ENCODE measurements at regions not wholly inside any gene's neighbourhood (a gene's known extent, or its start where the extent isn't known, plus 50 kb on each side); places are given as distances from the start of the nearest gene placed in this dataset.

GRCh38 chr5:111930905-111931461 lies 174.0 kb upstream of the NREP start:
- Histone ChIP-seq H3K9me3 (ENCODE audit: severe bottlenecking) (no peaks in the 10 kb centered on the region), H3K27me3 (ENCODE audit: insufficient read depth, poor library complexity, severe bottlenecking) (no peaks in the 10 kb centered on the region), H3K36me3 (ENCODE audit: low read depth) (no peaks in the 10 kb centered on the region), H3K4me1 (ENCODE audit: insufficient read depth, poor library complexity, severe bottlenecking) (peaks cover 47% of the 10 kb centered on the region), H3K27ac (ENCODE audit: poor library complexity, severe bottlenecking) (peak overlapping the region; percentile 96), H3K4me3 (ENCODE audit: severe bottlenecking) (no peak overlapping the region)
- TF ChIP-seq, protein P1, sequence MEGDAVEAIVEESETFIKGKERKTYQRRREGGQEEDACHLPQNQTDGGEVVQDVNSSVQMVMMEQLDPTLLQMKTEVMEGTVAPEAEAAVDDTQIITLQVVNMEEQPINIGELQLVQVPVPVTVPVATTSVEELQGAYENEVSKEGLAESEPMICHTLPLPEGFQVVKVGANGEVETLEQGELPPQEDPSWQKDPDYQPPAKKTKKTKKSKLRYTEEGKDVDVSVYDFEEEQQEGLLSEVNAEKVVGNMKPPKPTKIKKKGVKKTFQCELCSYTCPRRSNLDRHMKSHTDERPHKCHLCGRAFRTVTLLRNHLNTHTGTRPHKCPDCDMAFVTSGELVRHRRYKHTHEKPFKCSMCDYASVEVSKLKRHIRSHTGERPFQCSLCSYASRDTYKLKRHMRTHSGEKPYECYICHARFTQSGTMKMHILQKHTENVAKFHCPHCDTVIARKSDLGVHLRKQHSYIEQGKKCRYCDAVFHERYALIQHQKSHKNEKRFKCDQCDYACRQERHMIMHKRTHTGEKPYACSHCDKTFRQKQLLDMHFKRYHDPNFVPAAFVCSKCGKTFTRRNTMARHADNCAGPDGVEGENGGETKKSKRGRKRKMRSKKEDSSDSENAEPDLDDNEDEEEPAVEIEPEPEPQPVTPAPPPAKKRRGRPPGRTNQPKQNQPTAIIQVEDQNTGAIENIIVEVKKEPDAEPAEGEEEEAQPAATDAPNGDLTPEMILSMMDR (IDR thresholded peaks at IDR 0.05; ENCODE audit: poor library complexity, severe bottlenecking) = no peak
- DNase-seq (ENCODE audit: low spot score) (peak; percentile 66), ATAC-seq (ENCODE audit: low read depth) (peak; percentile 68)

DNA sequence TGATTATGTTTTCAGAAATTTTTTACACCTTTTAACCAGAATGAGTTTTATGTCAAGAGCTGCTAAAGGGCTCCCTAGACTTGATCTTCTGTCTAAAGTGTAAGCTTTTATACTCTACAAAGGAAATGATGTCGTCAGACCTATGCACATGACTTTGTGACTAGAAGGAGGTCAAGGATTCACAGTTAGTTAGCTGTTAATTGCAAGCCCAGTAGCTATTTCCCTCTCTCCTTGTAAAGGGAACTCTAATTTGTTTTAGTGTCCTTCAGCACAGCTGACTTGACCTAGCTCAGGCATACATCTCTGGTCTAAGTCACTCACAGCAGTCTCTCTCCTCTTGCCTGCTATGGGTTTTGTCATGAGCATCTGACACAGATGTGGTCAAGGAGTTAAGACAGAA lies 173.5 kb upstream of the NREP start:
- no peak overlapping the region for H3K4me3 ChIP-seq (ENCODE audit: severe bottlenecking)
- no peaks in the 10 kb centered on the region for H3K9me3 ChIP-seq (ENCODE audit: severe bottlenecking)
- peak overlapping the region; percentile 96 for H3K27ac ChIP-seq (ENCODE audit: poor library complexity, severe bottlenecking)
- TF ChIP-seq, protein P1 (IDR thresholded peaks at IDR 0.05; ENCODE audit: poor library complexity, severe bottlenecking) = no peak
- peaks cover 47% of the 10 kb centered on the region for H3K4me1 ChIP-seq (ENCODE audit: insufficient read depth, poor library complexity, severe bottlenecking)
- no peak for DNase-seq (ENCODE audit: low spot score)
- no peaks in the 10 kb centered on the region for H3K36me3 ChIP-seq (ENCODE audit: low read depth)
- ATAC-seq (ENCODE audit: low read depth) = no peak
- no peaks in the 10 kb centered on the region for H3K27me3 ChIP-seq (ENCODE audit: insufficient read depth, poor library complexity, severe bottlenecking)

DNA sequence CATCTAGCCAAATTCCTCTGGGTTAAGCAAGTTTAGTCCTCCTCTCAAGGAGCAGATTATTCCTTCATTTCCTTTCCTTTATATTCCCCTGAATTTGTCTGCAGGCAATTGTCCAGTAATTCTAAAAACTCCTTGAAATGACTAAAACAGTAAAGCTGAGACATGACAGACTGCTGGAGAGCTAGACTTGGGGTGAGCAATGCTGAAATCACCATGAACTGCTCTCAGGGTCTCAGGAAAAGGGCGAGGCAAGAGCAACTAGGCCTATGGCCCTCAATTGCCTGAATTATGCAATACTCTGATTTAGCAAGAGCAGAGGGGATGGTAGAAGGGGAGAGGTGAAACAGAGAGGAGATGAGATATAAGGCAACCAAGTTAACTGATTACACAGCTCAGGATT lies 172.9 kb upstream of the NREP start:
- no peaks in the 10 kb centered on the region for H3K27me3 ChIP-seq (ENCODE audit: insufficient read depth, poor library complexity, severe bottlenecking)
- H3K4me3 ChIP-seq (ENCODE audit: severe bottlenecking) = no peak overlapping the region
- ATAC-seq (ENCODE audit: low read depth) = peak; percentile 92
- H3K4me1 ChIP-seq (ENCODE audit: insufficient read depth, poor library complexity, severe bottlenecking) = peaks cover 47% of the 10 kb centered on the region
- no peaks in the 10 kb centered on the region for H3K36me3 ChIP-seq (ENCODE audit: low read depth)
- TF ChIP-seq, protein P1 (IDR thresholded peaks at IDR 0.05; ENCODE audit: poor library complexity, severe bottlenecking) = no peak
- DNase-seq (ENCODE audit: low spot score) = peak; percentile 86
- peak overlapping the region; percentile 96 for H3K27ac ChIP-seq (ENCODE audit: poor library complexity, severe bottlenecking)
- H3K9me3 ChIP-seq (ENCODE audit: severe bottlenecking) = no peaks in the 10 kb centered on the region

- Histone ChIP-seq H3K9me3 (ENCODE audit: severe bottlenecking) (no peaks in the 10 kb centered on the region), H3K27ac (ENCODE audit: poor library complexity, severe bottlenecking) (peak overlapping the region; percentile 96), H3K36me3 (ENCODE audit: low read depth) (no peaks in the 10 kb centered on the region), H3K4me1 (ENCODE audit: insufficient read depth, poor library complexity, severe bottlenecking) (peaks cover 47% of the 10 kb centered on the region), H3K4me3 (ENCODE audit: severe bottlenecking) (no peak overlapping the region), H3K27me3 (ENCODE audit: insufficient read depth, poor library complexity, severe bottlenecking) (no peaks in the 10 kb centered on the region)
- DNase-seq (ENCODE audit: low spot score) (no peak), ATAC-seq (ENCODE audit: low read depth) (no peak)
- TF ChIP-seq, protein P1 (IDR thresholded peaks at IDR 0.05; ENCODE audit: poor library complexity, severe bottlenecking) = no peak
Observed at GRCh38 chr5:111929261-111929660, 172.3 kb upstream of the NREP start.

DNA sequence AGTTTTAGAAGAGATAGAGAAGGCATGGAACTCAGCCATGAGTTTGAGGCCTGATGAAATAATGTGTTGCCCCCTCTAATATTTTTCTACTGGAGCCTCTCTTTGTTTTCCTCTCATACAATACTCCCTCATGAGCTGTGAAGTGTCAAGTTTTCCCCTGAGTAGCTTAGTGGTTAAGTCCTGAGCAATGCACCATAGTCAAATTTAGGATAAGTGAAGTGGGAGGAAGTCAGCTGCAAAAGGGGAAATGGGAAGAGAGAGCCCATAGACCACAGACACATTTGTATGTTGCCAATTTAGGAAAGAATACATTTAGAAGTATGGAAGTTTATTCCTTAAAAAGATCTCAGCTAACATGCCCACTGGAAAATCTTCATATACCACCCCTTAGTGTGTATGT lies 171.5 kb upstream of the NREP start:
- TF ChIP-seq, protein P1 (IDR thresholded peaks at IDR 0.05; ENCODE audit: poor library complexity, severe bottlenecking) = no peak
- no peaks in the 10 kb centered on the region for H3K27me3 ChIP-seq (ENCODE audit: insufficient read depth, poor library complexity, severe bottlenecking)
- no peak overlapping the region for H3K4me3 ChIP-seq (ENCODE audit: severe bottlenecking)
- no peaks in the 10 kb centered on the region for H3K9me3 ChIP-seq (ENCODE audit: severe bottlenecking)
- peak overlapping the region; percentile 96 for H3K27ac ChIP-seq (ENCODE audit: poor library complexity, severe bottlenecking)
- H3K4me1 ChIP-seq (ENCODE audit: insufficient read depth, poor library complexity, severe bottlenecking) = peaks cover 47% of the 10 kb centered on the region
- ATAC-seq (ENCODE audit: low read depth) (no peak), DNase-seq (ENCODE audit: low spot score) (no peak)
- no peaks in the 10 kb centered on the region for H3K36me3 ChIP-seq (ENCODE audit: low read depth)
